ENCODE measurements at regions not wholly inside any gene's neighbourhood (a gene's known extent, or its start where the extent isn't known, plus 50 kb on each side); places are given as distances from the start of the nearest gene placed in this dataset.

- no peak for TF ChIP-seq CTCF (conservative IDR thresholded peaks at IDR 0.05; ENCODE audit: low read depth, low read length)
- no peak overlapping the region for H3K4me3 ChIP-seq (ENCODE audit: low read depth, low read length)
- DNase-seq (ENCODE audit: low read depth) = no peak
Observed at GRCh38 chr7:130882396-130882795, 148.4 kb upstream of the KLF14 start.

GRCh38 chr7:130883928-130884327, 149.9 kb upstream of the KLF14 start:
- no peak for DNase-seq (ENCODE audit: low read depth)
- TF ChIP-seq CTCF (conservative IDR thresholded peaks at IDR 0.05; ENCODE audit: low read depth, low read length) = no peak
- H3K4me3 ChIP-seq (ENCODE audit: low read depth, low read length) = no peak overlapping the region

- H3K4me3 ChIP-seq (ENCODE audit: low read depth, low read length) = peak overlapping the region; percentile 17
- DNase-seq (ENCODE audit: low read depth) = peak; percentile 95
- TF ChIP-seq CTCF (conservative IDR thresholded peaks at IDR 0.05; ENCODE audit: low read depth, low read length) = no peak
Observed at GRCh38 chr7:130884437-130885417, 150.7 kb upstream of the KLF14 start.

DNA sequence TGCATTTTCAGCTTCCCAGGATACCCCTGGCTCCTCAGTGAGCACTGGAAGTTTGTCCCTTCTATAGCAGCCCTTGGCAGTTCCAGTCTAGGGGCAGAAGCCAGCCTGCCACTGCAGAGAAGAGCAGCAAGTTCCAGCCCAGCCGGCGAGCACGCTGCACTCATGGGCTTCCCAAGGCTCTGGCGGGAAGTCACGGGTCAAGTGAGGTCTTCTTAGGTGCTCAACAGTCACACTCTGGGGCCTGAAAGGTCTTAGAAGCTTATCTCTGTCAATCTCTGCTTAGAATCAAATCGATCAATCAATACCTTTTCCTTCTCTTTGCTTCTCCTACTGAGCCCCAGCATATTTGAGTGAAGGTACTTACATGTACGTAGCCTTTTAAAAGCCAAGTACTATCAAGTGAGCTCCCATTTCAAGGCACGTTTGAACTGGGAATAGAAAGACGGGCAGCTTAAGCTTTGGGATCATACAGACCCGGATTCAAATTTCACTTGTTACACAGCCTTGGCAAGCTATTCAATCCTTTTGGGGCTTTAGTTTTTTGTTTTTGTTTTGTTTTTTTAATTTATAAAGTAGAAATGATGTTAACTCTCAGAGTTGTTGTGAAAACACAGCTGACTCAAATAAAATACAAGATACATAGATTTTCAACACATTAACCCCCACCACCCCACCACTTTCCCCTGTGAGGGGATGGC, 152.6 kb upstream of the KLF14 start:
- TF ChIP-seq CTCF (conservative IDR thresholded peaks at IDR 0.05; ENCODE audit: low read depth, low read length) = no peak
- DNase-seq (ENCODE audit: low read depth) = no peak
- H3K4me3 ChIP-seq (ENCODE audit: low read depth, low read length) = no peak overlapping the region

GRCh38 chr7:130887182-130887956, 153.4 kb upstream of the KLF14 start:
- DNase-seq (ENCODE audit: low read depth) = no peak
- peak; percentile 3 for TF ChIP-seq CTCF (conservative IDR thresholded peaks at IDR 0.05; ENCODE audit: low read depth, low read length)
- no peak overlapping the region for H3K4me3 ChIP-seq (ENCODE audit: low read depth, low read length)

- DNase-seq (ENCODE audit: low read depth) = no peak
- no peak for TF ChIP-seq CTCF (conservative IDR thresholded peaks at IDR 0.05; ENCODE audit: low read depth, low read length)
- no peak overlapping the region for H3K4me3 ChIP-seq (ENCODE audit: low read depth, low read length)
Observed at GRCh38 chr7:130887957-130888371, 154.0 kb upstream of the KLF14 start.

Data from epithelial cell of proximal tubule (primary cell).